ENCODE measurements at regions not wholly inside any gene's neighbourhood (a gene's known extent, or its start where the extent isn't known, plus 50 kb on each side); places are given as distances from the start of the nearest gene placed in this dataset.

DNA sequence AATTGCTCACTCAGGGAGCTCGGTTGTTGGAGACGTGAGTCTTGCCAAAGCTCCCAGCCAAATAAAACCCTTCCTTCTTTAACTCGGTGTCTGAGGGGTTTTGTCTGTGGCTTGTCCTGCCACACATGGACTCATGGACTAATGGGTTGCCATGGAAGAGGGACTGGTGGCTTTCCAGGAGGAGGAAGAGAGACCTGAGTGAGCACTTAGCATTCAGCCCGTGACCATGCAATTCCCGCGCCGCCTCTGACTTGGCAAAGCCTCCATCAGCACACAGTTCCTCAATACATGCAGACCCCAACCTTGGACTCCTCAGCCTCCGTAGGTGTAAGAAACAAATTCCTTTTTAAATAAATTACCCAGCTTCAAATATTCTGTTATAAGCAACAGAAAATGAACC lies 57.3 kb upstream of the TMEM18 start:
- no peak for DNase-seq (ENCODE audit: low read depth in 2 of 2)
- TF ChIP-seq, protein P1, sequence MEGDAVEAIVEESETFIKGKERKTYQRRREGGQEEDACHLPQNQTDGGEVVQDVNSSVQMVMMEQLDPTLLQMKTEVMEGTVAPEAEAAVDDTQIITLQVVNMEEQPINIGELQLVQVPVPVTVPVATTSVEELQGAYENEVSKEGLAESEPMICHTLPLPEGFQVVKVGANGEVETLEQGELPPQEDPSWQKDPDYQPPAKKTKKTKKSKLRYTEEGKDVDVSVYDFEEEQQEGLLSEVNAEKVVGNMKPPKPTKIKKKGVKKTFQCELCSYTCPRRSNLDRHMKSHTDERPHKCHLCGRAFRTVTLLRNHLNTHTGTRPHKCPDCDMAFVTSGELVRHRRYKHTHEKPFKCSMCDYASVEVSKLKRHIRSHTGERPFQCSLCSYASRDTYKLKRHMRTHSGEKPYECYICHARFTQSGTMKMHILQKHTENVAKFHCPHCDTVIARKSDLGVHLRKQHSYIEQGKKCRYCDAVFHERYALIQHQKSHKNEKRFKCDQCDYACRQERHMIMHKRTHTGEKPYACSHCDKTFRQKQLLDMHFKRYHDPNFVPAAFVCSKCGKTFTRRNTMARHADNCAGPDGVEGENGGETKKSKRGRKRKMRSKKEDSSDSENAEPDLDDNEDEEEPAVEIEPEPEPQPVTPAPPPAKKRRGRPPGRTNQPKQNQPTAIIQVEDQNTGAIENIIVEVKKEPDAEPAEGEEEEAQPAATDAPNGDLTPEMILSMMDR (IDR thresholded peaks at IDR 0.05; ENCODE audit: low read depth, low read length): no peak
- H3K4me3 ChIP-seq (replicated peaks in 1 of 2; ENCODE audit: low read depth in 2 of 2, low read length in 2 of 2): no peak overlapping the region

- TF ChIP-seq, protein P1 (IDR thresholded peaks at IDR 0.05; ENCODE audit: low read depth, low read length): no peak
Measured at GRCh38 chr2:733495-733894, 56.3 kb upstream of the TMEM18 start.

GRCh38 chr2:733001-733400 lies 55.8 kb upstream of the TMEM18 start:
- H3K4me3 ChIP-seq (replicated peaks in 1 of 2; ENCODE audit: low read depth in 2 of 2, low read length in 2 of 2): no peak overlapping the region
- no peak for DNase-seq (ENCODE audit: low read depth in 2 of 2)
- TF ChIP-seq, protein P1 (IDR thresholded peaks at IDR 0.05; ENCODE audit: low read depth, low read length): no peak

More at GRCh38 chr2:733495-733894, 56.3 kb upstream of the TMEM18 start:
- DNase-seq (ENCODE audit: low read depth in 2 of 2): no peak
- no peak overlapping the region for H3K4me3 ChIP-seq (replicated peaks in 1 of 2; ENCODE audit: low read depth in 2 of 2, low read length in 2 of 2)

DNA sequence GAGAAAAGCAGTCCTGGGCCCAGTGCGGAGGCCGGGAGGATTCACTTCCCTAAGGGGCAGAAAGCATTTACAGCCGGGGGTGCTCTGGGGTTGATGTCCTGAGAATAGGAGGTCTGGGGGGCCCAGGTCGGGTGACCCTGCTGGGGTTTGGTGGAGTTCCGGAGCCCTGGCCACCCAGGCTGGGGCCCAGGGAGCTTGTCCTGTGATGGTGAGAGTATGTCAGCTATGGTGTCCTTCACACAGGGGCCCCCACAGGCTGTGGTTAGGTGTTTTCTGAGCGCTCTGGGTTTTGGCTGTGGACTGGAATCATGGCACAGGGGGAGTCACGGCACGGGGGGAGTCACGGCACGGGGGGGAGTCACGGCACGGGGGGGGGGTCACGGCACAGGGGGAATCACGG lies 54.5 kb upstream of the TMEM18 start:
- no peak overlapping the region for H3K4me3 ChIP-seq (replicated peaks in 1 of 2; ENCODE audit: low read depth in 2 of 2, low read length in 2 of 2)
- TF ChIP-seq, protein P1 (IDR thresholded peaks at IDR 0.05; ENCODE audit: low read depth, low read length): no peak
- no peak for DNase-seq (ENCODE audit: low read depth in 2 of 2)

DNA sequence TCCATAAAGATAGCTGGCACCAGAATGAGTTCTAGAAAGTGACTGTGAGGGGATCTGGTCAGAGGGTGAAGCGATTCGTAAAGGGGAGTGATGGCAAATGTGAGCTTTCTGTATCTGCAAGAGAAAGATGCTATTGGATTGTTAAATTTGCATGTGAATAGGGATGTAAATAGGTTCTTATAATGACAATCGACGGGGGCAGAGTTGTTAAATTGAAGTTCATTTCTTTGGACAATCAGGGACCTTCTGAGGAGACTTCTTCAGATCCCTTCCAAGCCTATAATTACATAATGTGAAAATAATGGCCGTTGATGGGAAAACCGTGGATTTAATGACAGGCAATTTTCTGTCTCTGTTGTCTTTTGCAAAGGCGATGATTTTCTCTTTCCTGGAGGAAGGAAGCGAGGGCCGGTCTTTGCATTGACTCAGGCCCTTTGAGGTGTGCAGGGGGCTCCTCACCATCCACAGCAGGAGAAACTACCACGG lies 52.2 kb upstream of the TMEM18 start:
- DNase-seq (ENCODE audit: low read depth in 2 of 2): no peak
- TF ChIP-seq, protein P1 (IDR thresholded peaks at IDR 0.05; ENCODE audit: low read depth, low read length): no peak
- no peak overlapping the region for H3K4me3 ChIP-seq (replicated peaks in 1 of 2; ENCODE audit: low read depth in 2 of 2, low read length in 2 of 2)

DNA sequence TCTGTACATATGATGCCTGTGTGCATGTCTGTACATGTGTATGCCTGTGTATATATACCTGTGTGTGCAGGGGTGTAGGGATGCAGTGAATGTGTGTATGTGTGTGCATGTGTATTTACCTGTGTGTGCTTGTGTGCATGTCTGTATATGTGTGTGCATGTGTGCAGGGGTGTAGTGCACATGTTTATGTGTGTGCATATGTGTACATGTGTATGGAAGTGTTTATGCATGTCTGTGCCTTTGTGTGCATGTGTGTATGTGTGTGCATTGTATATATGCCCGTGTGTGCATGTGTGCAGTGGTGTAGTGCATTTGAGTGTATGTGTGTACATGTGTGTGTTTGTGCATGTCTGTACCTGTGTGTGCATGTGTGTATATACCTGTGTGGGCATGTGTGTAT lies 51.0 kb upstream of the TMEM18 start:
- no peak overlapping the region for H3K4me3 ChIP-seq (replicated peaks in 1 of 2; ENCODE audit: low read depth in 2 of 2, low read length in 2 of 2)
- TF ChIP-seq, protein P1 (IDR thresholded peaks at IDR 0.05; ENCODE audit: low read depth, low read length): no peak

GRCh38 chr2:727071-727470 lies 49.9 kb upstream of the TMEM18 start:
- DNase-seq (ENCODE audit: low read depth in 2 of 2): no peak
- TF ChIP-seq, protein P1 (IDR thresholded peaks at IDR 0.05; ENCODE audit: low read depth, low read length): no peak

More for the DNA sequence above, 51.0 kb upstream of the TMEM18 start:
- DNase-seq (ENCODE audit: low read depth in 2 of 2): no peak

More at GRCh38 chr2:727071-727470, 49.9 kb upstream of the TMEM18 start:
- no peak overlapping the region for H3K4me3 ChIP-seq (replicated peaks in 1 of 2; ENCODE audit: low read depth in 2 of 2, low read length in 2 of 2)

Measured in cardiac fibroblast (primary cell).